ENCODE measurements at regions not wholly inside any gene's neighbourhood (a gene's known extent, or its start where the extent isn't known, plus 50 kb on each side); places are given as distances from the start of the nearest gene placed in this dataset.

GRCh38 chr11:82384308-82384707 lies 349.4 kb downstream of the FAM181B start:
- H3F3A ChIP-seq (ENCODE audit: insufficient read depth, low read length) = no peaks in the 10 kb centered on the region
- no peak overlapping the region for H3K4me3 ChIP-seq (ENCODE audit: low read depth, low read length, poor library complexity, severe bottlenecking)
- H3K4me1 ChIP-seq (ENCODE audit: insufficient read depth, low read length, severe bottlenecking) = no peaks in the 10 kb centered on the region
- no peak overlapping the region for H3K4me2 ChIP-seq (ENCODE audit: low read length)
- no peak overlapping the region for H3K27ac ChIP-seq (ENCODE audit: low read depth, low read length, poor library complexity, severe bottlenecking)
- no peak overlapping the region for H2AFZ ChIP-seq (ENCODE audit: low read length)
- no peak for TF ChIP-seq CTCF (IDR thresholded peaks at IDR 0.05; ENCODE audit: low read length)
- no peak for TF ChIP-seq EZH2 (IDR thresholded peaks at IDR 0.05; ENCODE audit: borderline replicate concordance, low read length)
- no peak overlapping the region for H3K9ac ChIP-seq (ENCODE audit: low read length)
- no peaks in the 10 kb centered on the region for H3K36me3 ChIP-seq (ENCODE audit: insufficient read depth, low read length)
- H4K20me1 ChIP-seq (ENCODE audit: insufficient read depth, low read length) = no peaks in the 10 kb centered on the region
- H3K9me2 ChIP-seq (ENCODE audit: low read depth, low read length) = no peaks in the 10 kb centered on the region
- H3K79me2 ChIP-seq (ENCODE audit: insufficient read depth, low read length) = no peaks in the 10 kb centered on the region
- no peaks in the 10 kb centered on the region for H3K27me3 ChIP-seq (ENCODE audit: insufficient read depth, low read length)
- H3K9me3 ChIP-seq (ENCODE audit: low read length) = no peaks in the 10 kb centered on the region

- H3K4me2 ChIP-seq (ENCODE audit: low read length) = no peak overlapping the region
- H3K27ac ChIP-seq (ENCODE audit: low read depth, low read length, poor library complexity, severe bottlenecking) = no peak overlapping the region
- no peaks in the 10 kb centered on the region for H3K36me3 ChIP-seq (ENCODE audit: insufficient read depth, low read length)
These were observed 359.7 kb downstream of the FAM181B start for GRCh38 chr11:82373781-82374542.

GRCh38 chr11:82365351-82365750 lies 368.3 kb downstream of the FAM181B start:
- no peak overlapping the region for H3K27ac ChIP-seq (ENCODE audit: low read depth, low read length, poor library complexity, severe bottlenecking)
- no peaks in the 10 kb centered on the region for H3K27me3 ChIP-seq (ENCODE audit: insufficient read depth, low read length)
- H3K9me2 ChIP-seq (ENCODE audit: low read depth, low read length) = no peaks in the 10 kb centered on the region
- no peak for TF ChIP-seq EZH2 (IDR thresholded peaks at IDR 0.05; ENCODE audit: borderline replicate concordance, low read length)
- TF ChIP-seq CTCF (IDR thresholded peaks at IDR 0.05; ENCODE audit: low read length) = no peak
- no peaks in the 10 kb centered on the region for H3K9me3 ChIP-seq (ENCODE audit: low read length)
- no peaks in the 10 kb centered on the region for H3F3A ChIP-seq (ENCODE audit: insufficient read depth, low read length)
- no peak overlapping the region for H2AFZ ChIP-seq (ENCODE audit: low read length)
- no peak overlapping the region for H3K9ac ChIP-seq (ENCODE audit: low read length)
- H3K36me3 ChIP-seq (ENCODE audit: insufficient read depth, low read length) = no peaks in the 10 kb centered on the region
- no peak overlapping the region for H3K4me2 ChIP-seq (ENCODE audit: low read length)
- H3K79me2 ChIP-seq (ENCODE audit: insufficient read depth, low read length) = no peaks in the 10 kb centered on the region
- no peaks in the 10 kb centered on the region for H3K4me1 ChIP-seq (ENCODE audit: insufficient read depth, low read length, severe bottlenecking)
- H4K20me1 ChIP-seq (ENCODE audit: insufficient read depth, low read length) = no peaks in the 10 kb centered on the region
- no peak overlapping the region for H3K4me3 ChIP-seq (ENCODE audit: low read depth, low read length, poor library complexity, severe bottlenecking)

More at GRCh38 chr11:82373781-82374542, 359.7 kb downstream of the FAM181B start:
- Histone ChIP-seq H3K4me3 (ENCODE audit: low read depth, low read length, poor library complexity, severe bottlenecking) (no peak overlapping the region), H3K79me2 (ENCODE audit: insufficient read depth, low read length) (no peaks in the 10 kb centered on the region), H3F3A (ENCODE audit: insufficient read depth, low read length) (no peaks in the 10 kb centered on the region), H3K4me1 (ENCODE audit: insufficient read depth, low read length, severe bottlenecking) (no peaks in the 10 kb centered on the region), H3K27me3 (ENCODE audit: insufficient read depth, low read length) (no peaks in the 10 kb centered on the region), H3K9ac (ENCODE audit: low read length) (no peak overlapping the region), H3K9me2 (ENCODE audit: low read depth, low read length) (no peaks in the 10 kb centered on the region), H3K9me3 (ENCODE audit: low read length) (no peaks in the 10 kb centered on the region), H4K20me1 (ENCODE audit: insufficient read depth, low read length) (no peaks in the 10 kb centered on the region), H2AFZ (ENCODE audit: low read length) (no peak overlapping the region)
- TF ChIP-seq EZH2 (IDR thresholded peaks at IDR 0.05; ENCODE audit: borderline replicate concordance, low read length) (no peak), CTCF (IDR thresholded peaks at IDR 0.05; ENCODE audit: low read length) (no peak)

Measured in OCI-LY1 (cell line).